ENCODE measurements at regions not wholly inside any gene's neighbourhood (a gene's known extent, or its start where the extent isn't known, plus 50 kb on each side); places are given as distances from the start of the nearest gene placed in this dataset.
"Not testable (repeated sequence)": the region's sequence is repeated elsewhere in the genome, so short reads cannot be mapped to it uniquely, and the experiment has no call there.

- DNase-seq, result no peak
Measured at GRCh38 chr15:96181217-96181616, 149.3 kb upstream of the NR2F2 start.

GRCh38 chr15:96181873-96182301 is 148.6 kb upstream of the NR2F2 start:
- DNase-seq, result no peak

- DNase-seq, result no peak
Measured at GRCh38 chr15:96182736-96183513, 147.6 kb upstream of the NR2F2 start.

DNA sequence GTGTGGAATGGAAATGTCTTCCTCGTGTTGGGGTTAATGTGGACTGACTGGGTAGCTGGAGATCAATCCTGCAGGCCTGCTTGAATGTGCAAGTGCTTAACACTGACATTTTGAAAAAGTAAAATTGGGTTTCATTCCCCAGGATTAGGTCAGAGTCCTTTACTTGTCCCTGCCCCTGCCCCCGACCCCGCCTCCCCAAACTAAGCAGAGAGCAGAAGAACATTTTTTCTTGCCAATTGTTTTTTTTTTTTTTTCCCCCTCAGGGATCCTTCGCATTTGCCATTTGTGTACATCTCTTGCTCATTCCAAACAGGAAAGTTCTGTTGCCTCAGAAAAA is 147.0 kb upstream of the NR2F2 start:
- no peak for DNase-seq

DNA sequence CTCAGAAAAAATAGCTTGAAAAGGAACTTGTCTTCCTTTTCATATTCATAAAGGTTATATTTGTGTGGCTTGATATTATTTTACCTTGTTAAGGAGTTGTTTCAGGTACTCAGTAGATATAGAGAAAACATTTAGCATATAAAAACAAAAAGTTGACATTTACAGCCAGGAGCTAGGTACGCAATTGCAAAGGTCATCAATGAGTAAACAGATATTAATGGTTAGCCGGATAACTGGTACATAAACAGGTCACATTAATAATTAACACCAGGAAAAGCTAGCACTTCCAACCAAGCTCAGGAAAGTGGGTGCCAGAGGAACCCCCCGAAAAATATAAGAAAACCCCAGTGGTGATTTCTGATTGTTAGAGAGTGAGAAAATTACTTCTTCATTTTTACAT is 146.6 kb upstream of the NR2F2 start:
- DNase-seq, result no peak

DNA sequence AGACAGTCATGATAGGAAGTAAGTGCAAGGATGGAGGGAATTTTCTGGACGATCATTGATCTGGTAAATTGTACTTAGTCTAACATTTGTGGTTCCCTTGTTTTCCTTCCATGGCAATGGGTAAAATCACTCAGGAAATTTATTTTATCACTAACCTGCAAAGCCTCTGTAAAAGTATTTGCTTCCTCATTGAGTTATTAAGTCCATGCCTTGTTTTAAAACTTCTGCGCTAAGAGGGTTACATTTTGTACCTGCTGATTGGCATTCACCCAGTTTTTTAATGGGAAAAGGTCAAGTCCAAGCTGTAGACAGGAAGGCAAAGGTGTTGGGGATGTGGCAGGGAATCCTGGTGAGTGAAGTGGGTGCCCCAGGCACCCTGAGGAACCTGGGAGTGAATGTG is 146.2 kb upstream of the NR2F2 start:
- DNase-seq, result no peak

GRCh38 chr15:96186105-96186504 is 144.4 kb upstream of the NR2F2 start:
- no peak for DNase-seq

DNA sequence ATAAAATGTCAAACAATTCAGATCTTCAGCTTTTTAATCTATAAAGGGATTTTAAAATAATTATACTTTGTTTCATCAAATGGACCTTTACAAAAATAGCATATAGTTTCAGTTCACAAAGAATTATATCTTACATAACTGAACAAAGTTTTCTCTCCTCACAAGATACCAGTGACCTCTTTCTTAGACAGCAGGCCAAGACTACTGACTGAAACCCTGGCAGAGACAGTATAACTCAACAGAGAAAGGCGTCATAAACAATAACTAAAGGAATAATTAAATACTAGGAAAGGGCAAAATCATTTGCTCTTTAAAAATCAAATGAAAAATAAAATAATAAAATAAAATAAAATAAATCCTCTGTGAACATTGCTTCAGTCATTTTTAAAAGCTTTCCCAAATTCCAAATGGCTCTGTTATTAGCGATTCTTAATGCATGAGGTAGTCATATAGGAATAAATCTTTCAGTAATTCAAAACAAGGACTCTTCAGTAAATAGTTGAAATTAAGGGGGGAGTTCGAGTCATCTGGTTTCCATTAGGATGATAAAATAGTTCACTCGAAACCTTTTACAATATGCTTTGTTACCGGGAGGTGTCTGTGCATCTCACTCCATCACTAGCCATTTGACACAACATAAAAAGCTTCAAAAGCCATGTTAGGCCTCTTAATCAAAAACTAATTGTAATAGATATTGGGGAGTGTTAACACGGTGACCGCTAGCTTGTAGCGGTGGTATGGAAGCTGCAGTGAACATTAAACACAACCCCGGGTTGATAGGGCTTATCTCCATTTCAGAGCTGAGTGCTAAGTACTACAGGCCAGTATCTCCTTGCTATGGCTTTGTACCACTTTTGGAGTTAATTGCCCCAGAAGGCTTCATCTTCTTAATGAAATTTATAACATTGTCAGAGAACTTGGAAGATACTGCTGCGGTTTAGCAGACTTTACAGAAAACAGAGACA is 142.9 kb upstream of the NR2F2 start:
- no peak for DNase-seq

- DNase-seq, result no peak
Measured at GRCh38 chr15:96197721-96198120, 132.8 kb upstream of the NR2F2 start.

GRCh38 chr15:96199111-96199510 is 131.4 kb upstream of the NR2F2 start:
- DNase-seq, result no peak

GRCh38 chr15:96200357-96200967 is 130.0 kb upstream of the NR2F2 start:
- no peak for DNase-seq

DNA sequence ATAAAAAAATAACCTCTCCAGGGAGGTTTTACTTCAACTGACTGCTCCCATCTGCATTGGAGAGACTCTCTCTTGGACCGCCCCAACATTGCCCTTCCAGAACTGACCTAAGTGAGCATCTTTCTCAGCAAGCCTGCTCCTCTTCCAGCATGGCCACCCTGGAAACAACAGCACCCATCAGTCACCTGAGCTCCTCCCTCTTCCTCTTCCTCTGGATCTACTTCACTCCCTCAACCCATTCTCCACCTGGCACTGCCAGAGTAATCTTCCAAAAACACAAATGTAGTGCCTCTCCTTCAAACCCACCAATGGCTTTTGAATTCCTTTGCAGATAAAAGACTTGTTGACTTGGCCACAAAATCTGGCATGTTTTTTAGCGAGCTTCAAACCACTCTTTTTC is 128.8 kb upstream of the NR2F2 start:
- DNase-seq, result no peak

DNA sequence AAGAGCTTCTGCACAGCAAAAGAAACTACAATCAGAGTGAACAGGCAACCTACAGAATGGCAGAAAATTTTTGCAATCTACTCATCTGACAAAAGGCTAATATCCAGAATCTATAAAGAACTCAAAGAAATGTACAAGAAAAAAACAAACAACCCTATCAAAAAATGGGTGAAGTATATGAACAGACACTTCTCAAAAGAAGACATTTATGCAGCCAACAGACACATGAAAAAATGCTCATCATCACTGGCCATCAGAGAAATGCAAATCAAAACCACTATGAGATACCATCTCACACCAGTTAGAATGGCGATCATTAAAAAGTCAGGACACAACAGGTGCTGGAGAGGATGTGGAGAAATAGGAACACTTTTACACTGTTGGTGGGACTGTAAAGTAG is 124.9 kb upstream of the NR2F2 start:
- DNase-seq, result not testable (repeated sequence)

- no peak for DNase-seq
Measured at GRCh38 chr15:96207377-96208006, 123.0 kb upstream of the NR2F2 start.

- no peak for DNase-seq
Measured at GRCh38 chr15:96209285-96209735, 121.2 kb upstream of the NR2F2 start.

- no peak for DNase-seq
Measured at GRCh38 chr15:96213045-96213444, 117.5 kb upstream of the NR2F2 start.

DNA sequence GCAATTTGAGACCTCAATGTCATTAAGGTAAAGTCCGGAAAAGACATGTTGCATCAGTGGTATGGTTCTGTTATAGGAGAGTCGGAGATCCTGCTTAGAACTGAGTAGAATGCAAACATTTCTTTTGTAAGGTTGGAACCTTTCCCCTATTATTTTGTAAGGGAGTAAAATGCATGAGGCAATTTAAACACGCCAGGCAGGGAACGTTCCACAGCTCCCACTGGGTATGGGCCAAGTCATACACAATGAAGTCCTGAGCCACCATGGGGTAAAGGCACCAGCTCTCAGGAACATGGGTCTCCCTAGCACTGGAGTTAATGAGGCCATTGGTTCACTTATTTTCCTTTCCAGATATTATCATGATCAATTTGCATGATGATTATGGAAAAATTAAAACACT is 116.6 kb upstream of the NR2F2 start:
- no peak for DNase-seq

GRCh38 chr15:96216481-96216880 is 114.0 kb upstream of the NR2F2 start:
- DNase-seq, result not testable (repeated sequence)

DNA sequence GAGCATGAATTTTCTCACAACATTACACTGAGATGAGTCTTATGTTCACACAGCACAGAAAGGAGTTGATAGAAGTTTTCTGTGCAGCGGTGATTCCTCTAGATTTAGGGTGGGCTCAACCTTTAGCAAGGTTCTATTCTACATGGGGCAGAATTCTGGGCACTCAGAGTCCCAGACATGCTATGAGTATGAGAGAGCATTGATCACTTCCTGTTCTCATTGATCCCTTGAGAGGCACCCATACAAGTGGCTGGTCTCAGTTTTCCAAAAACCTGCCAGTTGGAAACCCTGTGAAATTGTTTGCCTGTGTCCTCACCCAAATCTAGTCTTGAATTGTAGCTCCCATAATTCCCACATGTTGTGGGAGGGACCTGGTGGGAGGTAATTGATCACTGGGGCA is 112.5 kb upstream of the NR2F2 start:
- DNase-seq, result no peak

- DNase-seq, result no peak
Measured at GRCh38 chr15:96218623-96219455, 111.7 kb upstream of the NR2F2 start.

DNA sequence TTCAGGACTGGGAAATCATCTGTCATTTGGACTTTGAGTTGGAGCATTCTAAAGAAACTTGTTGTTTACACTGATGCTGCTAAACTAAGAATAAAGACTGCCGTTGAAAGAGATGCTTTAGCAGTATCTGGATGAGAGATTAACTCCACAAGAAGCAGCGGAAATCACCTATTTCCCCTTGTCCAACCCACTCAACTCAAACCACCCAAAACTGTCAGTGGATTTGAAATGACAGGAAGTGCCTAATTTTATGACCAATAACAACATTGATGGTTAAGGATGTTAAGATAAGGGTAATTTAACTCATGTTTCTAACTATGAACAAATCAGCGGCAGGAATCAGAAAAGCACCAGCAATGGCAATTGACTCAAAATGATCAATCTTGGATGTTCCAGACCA is 110.8 kb upstream of the NR2F2 start:
- no peak for DNase-seq

GRCh38 chr15:96220657-96221056 is 109.8 kb upstream of the NR2F2 start:
- DNase-seq, result no peak

Data from suppressor macrophage treated with lipopolysaccharide for 4 hours (primary cell).